Esophagus squamous epithelium (tissue), 5 donors: ENCODE measurements at regions not wholly inside any gene's neighbourhood (a gene's known extent, or its start where the extent isn't known, plus 50 kb on each side); places are given as distances from the start of the nearest gene placed in this dataset.

Experiments used
- DNase-seq: peaks from one replicate; lab custom pipeline; 2025; lab: John Stamatoyannopoulos, UW
- H3K27ac ChIP-seq, 4 donors: fragments of 200-600 bp; sonication (generic); one replicate each; pipeline ENCODE4 v1.5.1; 2016 to 2019; ENCODE audit warnings: mild to moderate bottlenecking in 1 of 4
- H3K27me3 ChIP-seq, 4 donors: fragments of 200-600 bp; sonication (generic); 1 replicate in 3 of 4; 2 replicates in 1 of 4; pipeline versions ENCODE4 v1.5.1 to v1.6.0; 2017 to 2021; ENCODE audit warnings: antibody characterized with exemption in 1 of 4
- H3K36me3 ChIP-seq, 3 donors: fragments of 200-600 bp; sonication (generic); one replicate each; pipeline ENCODE4 v1.5.1; 2016 to 2019
- H3K4me1 ChIP-seq, 3 donors: fragments of 200-600 bp; sonication (generic); one replicate each; pipeline ENCODE4 v1.5.1; 2017 to 2019
- H3K4me3 ChIP-seq, 4 donors: fragments of 200-600 bp; sonication (generic); 1 replicate in 3 of 4; 2 replicates in 1 of 4; pipeline ENCODE4 v1.5.1; 2016 to 2019; ENCODE audit warnings: mild to moderate bottlenecking in 2 of 4, moderate library complexity in 1 of 4
- H3K9me3 ChIP-seq, 3 donors: fragments of 200-600 bp; sonication (generic); one replicate each; pipeline ENCODE4 v1.5.1; 2016 to 2019
- CTCF ChIP-seq, 6 experiments: fragments of 450-650 bp in 4 of 6; fragments of 200-600 bp in 2 of 6; sonication (generic) in 2 of 6; IDR thresholded peaks; one replicate each; pipeline ENCODE4 v1.5.1; 2016 to 2019; ENCODE audit warnings: antibody characterized with exemption in 6 of 6, mild to moderate bottlenecking in 4 of 6, moderate library complexity in 4 of 6
- POLR2A ChIP-seq, 4 donors: fragments of 450-650 bp; IDR thresholded peaks; one replicate each; pipeline ENCODE4 v1.6.1; 2017; ENCODE audit warnings: antibody characterized with exemption in 4 of 4, mild to moderate bottlenecking in 4 of 4, moderate library complexity in 3 of 4
- WGBS, 2 donors: methylation state at CpG; one replicate each; pipeline ENCODE4 v1.1.5; 2018; 5-methylcytosine and 5-hydroxymethylcytosine counted together
- intact Hi-C: fragments of 100-400 bp; cut with DNase I; formaldehyde crosslinking; loops from one replicate; pipeline ENCODE4 v1.15.0; 2022
- donor health status: DM: yes; HTN: yes; CAD: no.

GRCh38 chr5:97914483-97914882 lies 731.4 kb upstream of the RIOK2 start:
- intact Hi-C loops, result no loop called here
- 75 to 77% methylated on average over 1 of the region's 1 CpG for WGBS, 2 donors
- no peak for TF ChIP-seq POLR2A (IDR thresholded peaks at IDR 0.05)
- TF ChIP-seq CTCF (IDR thresholded peaks at IDR 0.05), result no peak

DNA sequence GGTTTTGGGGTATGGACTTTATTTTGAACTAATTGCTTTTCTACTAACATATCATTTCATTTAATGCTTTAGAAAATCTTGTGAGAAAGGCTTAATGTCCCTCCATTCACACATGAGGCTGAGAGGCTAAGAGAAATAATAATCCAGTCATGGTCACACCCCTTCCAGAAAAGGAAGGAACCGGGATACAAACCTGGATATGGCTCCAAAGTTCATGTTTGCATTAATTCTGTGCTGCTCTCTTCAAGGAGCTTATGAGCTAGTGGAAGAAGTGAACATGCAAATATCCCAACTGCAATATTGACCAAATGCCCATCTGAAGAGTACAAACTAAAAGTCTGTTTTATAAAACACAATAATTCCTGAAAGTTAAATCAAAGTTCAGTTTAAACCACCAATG lies 732.1 kb upstream of the RIOK2 start:
- H3K36me3 ChIP-seq, result no peaks in the 10 kb centered on the region
- no peak overlapping the region for H3K27ac ChIP-seq
- no peaks in the 10 kb centered on the region for H3K4me1 ChIP-seq
- DNase-seq, result no peak
- no peaks in the 10 kb centered on the region for H3K9me3 ChIP-seq
- no peak overlapping the region for H3K4me3 ChIP-seq
- H3K27me3 ChIP-seq, result no peaks in the 10 kb centered on the region
- WGBS, 2 donors, result 53 to 60% methylated on average over 1 of the region's 1 CpG
- intact Hi-C loops, result no loop called here
- TF ChIP-seq POLR2A (IDR thresholded peaks at IDR 0.05) (no peak), CTCF (IDR thresholded peaks at IDR 0.05) (no peak)

More at GRCh38 chr5:97914483-97914882, 731.4 kb upstream of the RIOK2 start:
- Histone ChIP-seq H3K4me3 (no peak overlapping the region), H3K27ac (no peak overlapping the region), H3K4me1 (no peaks in the 10 kb centered on the region), H3K9me3 (no peaks in the 10 kb centered on the region), H3K27me3 (no peaks in the 10 kb centered on the region), H3K36me3 (no peaks in the 10 kb centered on the region)
- no peak for DNase-seq

DNA sequence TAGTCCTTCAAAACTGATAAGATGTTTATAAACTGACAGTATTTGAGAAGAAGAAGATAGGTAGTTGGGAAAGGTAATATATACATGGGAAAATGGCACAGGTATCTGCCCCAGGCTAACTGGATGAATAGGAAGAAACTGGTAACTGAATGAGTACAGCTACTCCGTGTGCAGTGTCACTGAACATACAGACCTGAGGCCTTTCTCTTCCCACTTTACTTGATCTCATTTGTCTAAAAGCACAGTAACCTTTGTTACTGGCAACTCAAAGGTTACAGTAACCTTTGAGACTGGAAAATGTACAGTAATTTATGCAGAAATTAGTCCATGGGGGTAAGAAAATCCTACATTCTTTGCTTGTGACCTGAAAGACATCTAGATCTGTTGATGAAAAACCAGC lies 735.0 kb upstream of the RIOK2 start:
- no peak overlapping the region for H3K4me3 ChIP-seq
- intact Hi-C loops, result no loop called here
- DNase-seq, result no peak
- H3K27me3 ChIP-seq, result no peaks in the 10 kb centered on the region
- 46 to 60% methylated on average over 1 of the region's 1 CpG for WGBS, 2 donors
- TF ChIP-seq POLR2A (IDR thresholded peaks at IDR 0.05) (no peak), CTCF (IDR thresholded peaks at IDR 0.05) (no peak)
- H3K36me3 ChIP-seq, result no peaks in the 10 kb centered on the region
- H3K27ac ChIP-seq, result no peak overlapping the region
- H3K4me1 ChIP-seq, result no peaks in the 10 kb centered on the region
- H3K9me3 ChIP-seq, result no peaks in the 10 kb centered on the region

- no peak for TF ChIP-seq POLR2A (IDR thresholded peaks at IDR 0.05)
- no peak for TF ChIP-seq CTCF (IDR thresholded peaks at IDR 0.05)
- Histone ChIP-seq H3K27me3 (no peaks in the 10 kb centered on the region), H3K27ac (no peak overlapping the region), H3K4me1 (no peaks in the 10 kb centered on the region), H3K36me3 (no peaks in the 10 kb centered on the region), H3K9me3 (no peaks in the 10 kb centered on the region), H3K4me3 (no peak overlapping the region)
- intact Hi-C loops, result no loop called here
- WGBS, 2 donors, result 74 to 76% methylated on average over 2 of the region's 2 CpGs
- no peak for DNase-seq
These were observed 735.6 kb upstream of the RIOK2 start for GRCh38 chr5:97918620-97919019.

DNA sequence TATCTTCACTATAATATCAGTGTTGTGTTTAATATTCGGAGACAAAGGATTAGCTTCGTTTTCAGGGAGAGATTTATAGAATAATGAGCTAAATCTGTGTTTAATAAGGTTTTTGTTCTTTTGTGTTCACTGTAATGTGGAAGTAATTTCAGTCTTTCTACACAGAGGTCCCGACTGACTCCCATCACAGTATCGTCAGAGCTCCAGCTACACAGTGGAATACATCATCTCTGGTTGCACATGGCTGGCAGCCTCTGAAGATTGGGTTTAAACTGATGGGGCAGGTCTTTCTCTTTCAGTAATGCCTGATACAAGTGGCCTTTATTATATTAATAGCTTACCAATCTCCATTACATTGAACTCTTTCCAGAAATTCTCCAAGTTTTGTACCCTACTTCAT lies 736.7 kb upstream of the RIOK2 start:
- H3K27me3 ChIP-seq, result no peaks in the 10 kb centered on the region
- H3K27ac ChIP-seq, result no peak overlapping the region
- intact Hi-C loops, result no loop called here
- no peak for TF ChIP-seq POLR2A (IDR thresholded peaks at IDR 0.05)
- TF ChIP-seq CTCF (IDR thresholded peaks at IDR 0.05), result no peak
- H3K4me1 ChIP-seq, result no peaks in the 10 kb centered on the region
- no peak for DNase-seq
- no peaks in the 10 kb centered on the region for H3K9me3 ChIP-seq
- 60 to 74% methylated on average over 4 of the region's 4 CpGs for WGBS, 2 donors
- no peaks in the 10 kb centered on the region for H3K36me3 ChIP-seq
- H3K4me3 ChIP-seq, result no peak overlapping the region
